Tibial nerve (tissue), 4 donors: ENCODE measurements at regions not wholly inside any gene's neighbourhood (a gene's known extent, or its start where the extent isn't known, plus 50 kb on each side); places are given as distances from the start of the nearest gene placed in this dataset.

Experiments used
- DNase-seq, 2 donors: peaks; one replicate each; pipeline ENCODE4 v3.0.0-alpha.2; 2019; ENCODE audit warnings: low spot score in 2 of 2
- H3K27ac ChIP-seq, 4 donors: fragments of 200-600 bp; sonication (generic) in 3 of 4; one replicate each; pipeline ENCODE4 v1.5.1; 2017 to 2019; ENCODE audit warnings: mild to moderate bottlenecking in 1 of 4
- H3K27me3 ChIP-seq, 2 donors: fragments of 200-600 bp; sonication (generic) in 1 of 2; one replicate each; pipeline versions ENCODE4 v1.5.1 to v1.6.0; 2017 to 2019
- H3K36me3 ChIP-seq, 3 donors: fragments of 200-600 bp; sonication (generic); one replicate each; pipeline ENCODE4 v1.5.1; 2018 to 2019
- H3K4me1 ChIP-seq, 4 donors: fragments of 200-600 bp; sonication (generic) in 3 of 4; one replicate each; pipeline ENCODE4 v1.5.1; 2017 to 2019
- H3K4me3 ChIP-seq, 4 donors: fragments of 200-600 bp; sonication (generic) in 3 of 4; one replicate each; pipeline ENCODE4 v1.5.1; 2017 to 2019; ENCODE audit warnings: mild to moderate bottlenecking in 1 of 4, moderate library complexity in 1 of 4
- H3K9me3 ChIP-seq, 4 donors: fragments of 200-600 bp; sonication (generic) in 3 of 4; one replicate each; pipeline ENCODE4 v1.5.1; 2017 to 2019
- CTCF ChIP-seq, 5 experiments: fragments of 200-600 bp in 3 of 5; fragments of 450-650 bp in 2 of 5; sonication (generic) in 3 of 5; IDR thresholded peaks; one replicate each; pipeline ENCODE4 v1.5.1; 2016 to 2019; ENCODE audit warnings: antibody characterized with exemption in 5 of 5, mild to moderate bottlenecking in 3 of 5, moderate library complexity in 2 of 5
- EP300 ChIP-seq, 2 donors: sonication (generic); formaldehyde crosslinking; IDR thresholded peaks; one replicate each; pipeline ENCODE4 v1.6.1; 2017; ENCODE audit warnings: antibody characterized with exemption in 2 of 2, mild to moderate bottlenecking in 1 of 2
- POLR2A ChIP-seq, 2 donors: fragments of 450-650 bp; IDR thresholded peaks; one replicate each; pipeline ENCODE4 v1.6.1; 2017; ENCODE audit warnings: antibody characterized with exemption in 2 of 2, mild to moderate bottlenecking in 2 of 2, moderate library complexity in 2 of 2
- WGBS, 2 donors: methylation state at CpG; one replicate each; pipeline ENCODE4 v1.1.5; 2018; 5-methylcytosine and 5-hydroxymethylcytosine counted together

DNA sequence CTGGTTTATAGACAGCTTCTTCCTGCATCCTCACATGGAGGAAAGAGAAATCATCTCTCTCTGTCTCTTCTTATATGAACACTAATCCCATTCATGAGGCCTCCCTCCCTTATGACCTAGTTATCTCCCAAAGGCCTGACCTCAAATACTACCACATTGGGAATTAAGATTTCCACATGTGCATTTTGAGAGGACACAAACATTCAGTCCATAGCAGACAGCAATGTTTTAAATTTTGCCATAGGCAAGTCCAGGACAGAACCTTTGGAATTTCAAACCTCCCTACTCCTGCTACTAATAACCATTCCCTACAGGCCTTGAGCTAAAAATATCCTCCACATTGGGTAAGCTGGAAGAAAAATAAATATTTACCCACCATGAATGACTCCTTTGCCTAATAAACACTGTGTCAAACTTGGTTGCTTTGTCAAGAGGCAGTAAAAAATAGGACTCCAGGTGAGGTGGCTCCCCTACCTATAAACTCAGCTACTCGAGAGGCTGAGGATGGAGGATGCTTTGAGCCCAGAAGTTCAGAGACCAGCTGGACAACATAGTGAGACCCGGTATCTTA lies 113.7 kb downstream of the ZNF281 start:
- no peaks in the 10 kb centered on the region for H3K4me1 ChIP-seq
- H3K36me3 ChIP-seq = no peaks in the 10 kb centered on the region
- TF ChIP-seq EP300 (IDR thresholded peaks at IDR 0.05) (no peak), POLR2A (IDR thresholded peaks at IDR 0.05) (no peak), CTCF (IDR thresholded peaks at IDR 0.05) (no peak)
- H3K27ac ChIP-seq = no peak overlapping the region
- no peaks in the 10 kb centered on the region for H3K9me3 ChIP-seq
- WGBS, 2 donors = 38 to 44% methylated on average over 2 of the region's 2 CpGs
- DNase-seq = no peak
- no peak overlapping the region for H3K4me3 ChIP-seq
- H3K27me3 ChIP-seq = no peaks in the 10 kb centered on the region

GRCh38 chr1:200294241-200294640 lies 115.6 kb downstream of the ZNF281 start:
- no peak overlapping the region for H3K27ac ChIP-seq
- no peaks in the 10 kb centered on the region for H3K27me3 ChIP-seq
- H3K9me3 ChIP-seq = no peaks in the 10 kb centered on the region
- H3K36me3 ChIP-seq = no peaks in the 10 kb centered on the region
- no peaks in the 10 kb centered on the region for H3K4me1 ChIP-seq
- no peak overlapping the region for H3K4me3 ChIP-seq
- WGBS, 2 donors = 74 to 81% methylated on average over 2 of the region's 2 CpGs
- TF ChIP-seq POLR2A (IDR thresholded peaks at IDR 0.05) (no peak), CTCF (IDR thresholded peaks at IDR 0.05) (no peak), EP300 (IDR thresholded peaks at IDR 0.05) (no peak)
- DNase-seq = no peak

DNA sequence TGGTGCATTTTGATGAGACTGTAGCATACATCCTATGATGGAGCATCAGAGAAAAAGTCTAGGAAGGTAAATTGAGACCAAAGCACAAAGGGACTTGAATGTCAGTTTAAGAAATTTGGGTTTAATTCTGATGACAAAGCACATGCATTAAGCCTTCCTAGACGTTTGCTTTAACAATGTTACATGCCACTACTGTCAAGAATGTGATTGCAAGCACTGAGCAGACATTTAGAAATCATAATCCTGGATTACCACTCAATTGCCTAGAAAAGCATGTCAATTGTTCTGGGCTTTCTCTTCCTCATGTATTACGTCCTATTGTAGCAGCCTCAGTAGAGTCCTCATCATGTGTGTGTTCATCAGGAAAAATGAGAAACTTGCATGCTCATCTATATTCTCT lies 117.1 kb downstream of the ZNF281 start:
- Histone ChIP-seq H3K27ac (no peak overlapping the region), H3K36me3 (no peaks in the 10 kb centered on the region), H3K4me1 (no peaks in the 10 kb centered on the region), H3K27me3 (no peaks in the 10 kb centered on the region), H3K9me3 (no peaks in the 10 kb centered on the region), H3K4me3 (no peak overlapping the region)
- no peak for DNase-seq
- TF ChIP-seq EP300 (IDR thresholded peaks at IDR 0.05) = no peak
- TF ChIP-seq POLR2A (IDR thresholded peaks at IDR 0.05) = no peak
- no peak for TF ChIP-seq CTCF (IDR thresholded peaks at IDR 0.05)
- WGBS, 2 donors = 48 to 56% methylated on average over 2 of the region's 2 CpGs

DNA sequence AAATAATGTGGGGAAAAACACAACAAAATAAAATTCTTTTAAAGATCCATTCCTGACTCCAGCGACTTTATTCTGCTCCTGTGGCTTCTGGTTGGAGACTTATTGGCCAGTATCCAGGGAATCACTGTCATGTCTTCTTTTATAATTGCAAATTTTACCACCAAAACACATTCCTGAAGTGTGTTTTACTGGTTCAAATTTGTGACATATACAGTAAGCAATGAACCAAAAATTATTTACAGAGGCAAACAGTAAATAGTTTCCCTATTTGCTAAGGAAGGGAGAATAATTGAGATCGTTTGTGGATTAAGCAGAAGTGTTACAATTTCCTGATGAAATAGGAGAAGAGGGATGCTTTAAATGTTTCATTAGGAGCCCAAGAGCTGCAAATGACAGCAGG lies 118.7 kb downstream of the ZNF281 start:
- H3K9me3 ChIP-seq = no peaks in the 10 kb centered on the region
- no peaks in the 10 kb centered on the region for H3K4me1 ChIP-seq
- WGBS, 2 donors = 60 to 67% methylated on average over 2 of the region's 2 CpGs
- H3K36me3 ChIP-seq = no peaks in the 10 kb centered on the region
- DNase-seq = no peak
- no peak overlapping the region for H3K4me3 ChIP-seq
- H3K27ac ChIP-seq = no peak overlapping the region
- TF ChIP-seq POLR2A (IDR thresholded peaks at IDR 0.05) = no peak
- no peak for TF ChIP-seq EP300 (IDR thresholded peaks at IDR 0.05)
- no peak for TF ChIP-seq CTCF (IDR thresholded peaks at IDR 0.05)
- H3K27me3 ChIP-seq = no peaks in the 10 kb centered on the region

- Histone ChIP-seq H3K4me1 (no peaks in the 10 kb centered on the region), H3K27ac (no peak overlapping the region), H3K4me3 (no peak overlapping the region), H3K27me3 (no peaks in the 10 kb centered on the region), H3K9me3 (no peaks in the 10 kb centered on the region), H3K36me3 (no peaks in the 10 kb centered on the region)
- DNase-seq = no peak
- 61 to 64% methylated on average over 5 of the region's 5 CpGs for WGBS, 2 donors
- TF ChIP-seq POLR2A (IDR thresholded peaks at IDR 0.05) (no peak), CTCF (IDR thresholded peaks at IDR 0.05) (no peak), EP300 (IDR thresholded peaks at IDR 0.05) (no peak)
Observed at GRCh38 chr1:200290010-200290685, 119.7 kb downstream of the ZNF281 start.
